Hepatocyte (in vitro differentiated cells): ENCODE measurements at regions not wholly inside any gene's neighbourhood (a gene's known extent, or its start where the extent isn't known, plus 50 kb on each side); places are given as distances from the start of the nearest gene placed in this dataset.

ENCODE experiments used
- EZH2phosphoT487 ChIP-seq: fragments of 200-600 bp; sonication (generic); IDR thresholded peaks from one replicate; pipeline ENCODE4 v1.6.1; 2018; ENCODE audit warnings: antibody characterized with exemption, mild to moderate bottlenecking, low read depth, moderate library complexity; ENCODE audit not compliant: unreplicated experiment, severe bottlenecking
- TF ChIP-seq, protein P1 (sequence below): fragments of 200-600 bp; sonication (generic); IDR thresholded peaks from 2 replicates; pipeline ENCODE4 v1.5.1; 2016; ENCODE audit warnings: antibody characterized with exemption, mild to moderate bottlenecking; ENCODE audit not compliant: poor library complexity

DNA sequence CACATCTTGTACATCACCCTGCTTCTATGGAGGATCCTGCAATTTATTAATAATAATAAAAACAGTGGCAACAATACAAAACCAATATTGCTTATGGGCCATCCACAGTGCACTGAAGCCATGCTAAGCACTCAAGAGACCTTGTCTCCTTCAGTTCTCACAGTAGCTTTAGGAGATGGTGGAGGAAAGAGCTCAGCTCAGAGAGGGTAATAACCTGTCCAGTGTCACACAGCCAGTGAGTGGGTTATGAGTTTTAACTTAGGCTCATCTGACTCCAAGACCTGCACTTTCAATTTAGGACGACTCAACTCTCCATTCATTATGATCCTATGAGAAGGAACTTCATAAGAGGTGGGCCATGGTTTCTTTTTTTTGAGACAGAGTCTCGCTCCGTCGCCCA is 347.6 kb upstream of the RUNX1 start:
- TF ChIP-seq, protein P1, sequence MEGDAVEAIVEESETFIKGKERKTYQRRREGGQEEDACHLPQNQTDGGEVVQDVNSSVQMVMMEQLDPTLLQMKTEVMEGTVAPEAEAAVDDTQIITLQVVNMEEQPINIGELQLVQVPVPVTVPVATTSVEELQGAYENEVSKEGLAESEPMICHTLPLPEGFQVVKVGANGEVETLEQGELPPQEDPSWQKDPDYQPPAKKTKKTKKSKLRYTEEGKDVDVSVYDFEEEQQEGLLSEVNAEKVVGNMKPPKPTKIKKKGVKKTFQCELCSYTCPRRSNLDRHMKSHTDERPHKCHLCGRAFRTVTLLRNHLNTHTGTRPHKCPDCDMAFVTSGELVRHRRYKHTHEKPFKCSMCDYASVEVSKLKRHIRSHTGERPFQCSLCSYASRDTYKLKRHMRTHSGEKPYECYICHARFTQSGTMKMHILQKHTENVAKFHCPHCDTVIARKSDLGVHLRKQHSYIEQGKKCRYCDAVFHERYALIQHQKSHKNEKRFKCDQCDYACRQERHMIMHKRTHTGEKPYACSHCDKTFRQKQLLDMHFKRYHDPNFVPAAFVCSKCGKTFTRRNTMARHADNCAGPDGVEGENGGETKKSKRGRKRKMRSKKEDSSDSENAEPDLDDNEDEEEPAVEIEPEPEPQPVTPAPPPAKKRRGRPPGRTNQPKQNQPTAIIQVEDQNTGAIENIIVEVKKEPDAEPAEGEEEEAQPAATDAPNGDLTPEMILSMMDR: no peak
- TF ChIP-seq EZH2phosphoT487: no peak
